HEK293T (cell line): ENCODE measurements at regions not wholly inside any gene's neighbourhood (a gene's known extent, or its start where the extent isn't known, plus 50 kb on each side); places are given as distances from the start of the nearest gene placed in this dataset.

ENCODE experiments used
- ARNT ChIP-seq: fragments of 450-650 bp; IDR thresholded peaks from 2 replicates; pipeline ENCODE4 v1.6.1; 2017; ENCODE audit warnings: mild to moderate bottlenecking
- BHLHE40 ChIP-seq: fragments of 450-650 bp; IDR thresholded peaks from 2 replicates; pipeline ENCODE4 v1.6.1; 2016; ENCODE audit warnings: mild to moderate bottlenecking, moderate library complexity, borderline replicate concordance
- CTBP1 ChIP-seq: fragments of 450-650 bp; IDR thresholded peaks from 2 replicates; pipeline ENCODE4 v1.6.1; 2016; ENCODE audit warnings: borderline replicate concordance
- FOXA1 ChIP-seq: fragments of 450-650 bp; IDR thresholded peaks from 2 replicates; pipeline ENCODE4 v1.6.1; 2016; ENCODE audit warnings: mild to moderate bottlenecking
- FOXK2 ChIP-seq: fragments of 450-650 bp; IDR thresholded peaks from 2 replicates; pipeline ENCODE4 v1.6.1; 2016; ENCODE audit warnings: mild to moderate bottlenecking
- HDGF ChIP-seq: fragments of 450-650 bp; IDR thresholded peaks from 2 replicates; pipeline ENCODE4 v1.6.1; 2017; ENCODE audit warnings: antibody characterized with exemption, borderline replicate concordance
- LEF1 ChIP-seq: fragments of 450-650 bp; IDR thresholded peaks from 2 replicates; pipeline ENCODE4 v1.6.1; 2017; ENCODE audit warnings: mild to moderate bottlenecking, borderline replicate concordance
- NFRKB ChIP-seq: fragments of 450-650 bp; IDR thresholded peaks from 2 replicates; pipeline ENCODE4 v1.6.1; 2016; ENCODE audit warnings: mild to moderate bottlenecking, moderate library complexity
- SP1 ChIP-seq: fragments of 450-650 bp; IDR thresholded peaks from 2 replicates; pipeline ENCODE4 v1.6.1; 2017
- SUZ12 ChIP-seq: fragments of 450-650 bp; IDR thresholded peaks from 2 replicates; pipeline ENCODE4 v1.6.1; 2016; ENCODE audit warnings: mild to moderate bottlenecking
- TARDBP ChIP-seq: fragments of 450-650 bp; IDR thresholded peaks from 2 replicates; pipeline ENCODE4 v1.6.1; 2016

- TF ChIP-seq SUZ12 (no peak), LEF1 (no peak), BHLHE40 (no peak), NFRKB (no peak), TARDBP (no peak), CTBP1 (no peak), FOXK2 (no peak), FOXA1 (no peak), HDGF (no peak), ARNT (no peak), SP1 (no peak)
Measured at GRCh38 chr3:164364111-164364510, 714.2 kb downstream of the SI start.
